Coronary artery (tissue), 2 donors: ENCODE measurements at regions not wholly inside any gene's neighbourhood (a gene's known extent, or its start where the extent isn't known, plus 50 kb on each side); places are given as distances from the start of the nearest gene placed in this dataset.

Source experiments
- DNase-seq: peaks from one replicate; pipeline ENCODE4 v3.0.0-alpha.2; 2017; ENCODE audit warnings: low spot score
- H3K27ac ChIP-seq, 2 donors: fragments of 200-600 bp; sonication (generic); one replicate each; pipeline ENCODE4 v1.5.1; 2016 to 2019
- H3K4me3 ChIP-seq: fragments of 200-600 bp; sonication (generic); 2 replicates; pipeline ENCODE4 v1.5.1; 2016; ENCODE audit warnings: mild to moderate bottlenecking, moderate library complexity
- TF ChIP-seq, protein P1 (sequence below): fragments of 200-600 bp; sonication (generic); IDR thresholded peaks from one replicate; pipeline ENCODE4 v1.5.1; 2019; ENCODE audit warnings: antibody characterized with exemption

DNA sequence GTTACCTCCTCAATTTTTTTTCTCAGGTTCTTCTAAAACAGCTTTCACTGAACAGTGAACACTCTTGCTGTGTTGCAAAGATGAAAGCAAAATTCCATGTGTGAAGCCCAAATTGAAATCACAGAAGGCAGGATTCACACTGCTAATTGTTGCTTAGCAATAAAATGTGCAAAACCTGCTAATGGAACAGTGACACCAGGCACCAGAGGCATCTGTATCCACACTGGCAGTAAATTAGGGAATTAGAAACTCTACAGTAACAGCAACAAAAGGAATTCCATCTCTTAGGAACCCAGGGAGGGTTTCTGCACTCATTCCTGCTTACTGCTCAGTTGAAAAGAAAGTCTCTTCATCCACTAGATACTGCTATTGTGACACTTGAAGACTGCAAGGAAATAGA, 202.3 kb downstream of the GXYLT1 start:
- no peak for DNase-seq
- Histone ChIP-seq H3K27ac (no peak overlapping the region), H3K4me3 (no peak overlapping the region)
- TF ChIP-seq, protein P1, sequence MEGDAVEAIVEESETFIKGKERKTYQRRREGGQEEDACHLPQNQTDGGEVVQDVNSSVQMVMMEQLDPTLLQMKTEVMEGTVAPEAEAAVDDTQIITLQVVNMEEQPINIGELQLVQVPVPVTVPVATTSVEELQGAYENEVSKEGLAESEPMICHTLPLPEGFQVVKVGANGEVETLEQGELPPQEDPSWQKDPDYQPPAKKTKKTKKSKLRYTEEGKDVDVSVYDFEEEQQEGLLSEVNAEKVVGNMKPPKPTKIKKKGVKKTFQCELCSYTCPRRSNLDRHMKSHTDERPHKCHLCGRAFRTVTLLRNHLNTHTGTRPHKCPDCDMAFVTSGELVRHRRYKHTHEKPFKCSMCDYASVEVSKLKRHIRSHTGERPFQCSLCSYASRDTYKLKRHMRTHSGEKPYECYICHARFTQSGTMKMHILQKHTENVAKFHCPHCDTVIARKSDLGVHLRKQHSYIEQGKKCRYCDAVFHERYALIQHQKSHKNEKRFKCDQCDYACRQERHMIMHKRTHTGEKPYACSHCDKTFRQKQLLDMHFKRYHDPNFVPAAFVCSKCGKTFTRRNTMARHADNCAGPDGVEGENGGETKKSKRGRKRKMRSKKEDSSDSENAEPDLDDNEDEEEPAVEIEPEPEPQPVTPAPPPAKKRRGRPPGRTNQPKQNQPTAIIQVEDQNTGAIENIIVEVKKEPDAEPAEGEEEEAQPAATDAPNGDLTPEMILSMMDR: no peak

DNA sequence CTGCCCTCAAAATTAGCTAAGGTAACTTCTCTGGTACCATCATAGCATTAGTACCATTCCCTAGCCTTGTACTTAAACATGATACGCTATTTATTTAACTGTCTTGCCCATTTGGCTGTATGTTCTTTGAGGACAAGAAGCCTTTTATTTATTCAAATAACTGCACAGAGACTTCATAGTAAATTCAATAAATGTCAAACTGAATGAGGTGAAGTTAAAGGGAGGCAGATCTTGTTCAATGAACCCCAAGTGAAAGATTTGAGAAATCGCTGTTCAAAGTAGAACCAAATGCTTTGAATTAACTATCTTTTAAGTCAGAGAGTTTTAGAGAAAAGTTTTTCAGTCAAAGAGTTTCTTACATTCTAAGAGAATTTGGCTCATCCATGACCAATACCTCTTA, 203.6 kb downstream of the GXYLT1 start:
- TF ChIP-seq, protein P1: no peak
- Histone ChIP-seq H3K4me3 (no peak overlapping the region), H3K27ac (no peak overlapping the region)
- no peak for DNase-seq

DNA sequence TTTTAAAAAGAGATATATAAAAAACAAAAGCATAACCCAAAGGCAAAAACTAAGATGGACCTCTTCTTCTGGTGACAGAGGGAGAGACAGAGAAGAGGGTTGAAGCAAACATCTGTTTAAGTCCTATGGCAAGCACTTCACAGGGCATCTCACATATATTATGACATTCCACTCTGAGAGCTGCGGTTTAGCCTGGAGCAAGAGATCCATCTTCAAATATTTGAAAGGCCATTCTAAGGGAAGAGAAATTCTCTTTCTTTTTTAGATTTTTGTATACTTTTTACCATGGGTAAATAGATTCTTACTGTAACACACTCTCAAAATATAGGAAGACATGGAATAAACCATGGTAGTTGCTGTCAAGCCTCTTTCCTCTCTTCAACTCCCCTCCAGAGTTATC, 204.1 kb downstream of the GXYLT1 start:
- no peak overlapping the region for H3K27ac ChIP-seq
- H3K4me3 ChIP-seq: no peak overlapping the region
- TF ChIP-seq, protein P1: no peak
- no peak for DNase-seq

GRCh38 chr12:41936333-41936732, 208.3 kb downstream of the GXYLT1 start:
- Histone ChIP-seq H3K27ac (no peak overlapping the region), H3K4me3 (no peak overlapping the region)
- TF ChIP-seq, protein P1: no peak
- DNase-seq: no peak

GRCh38 chr12:41935911-41936310, 208.8 kb downstream of the GXYLT1 start:
- no peak for DNase-seq
- Histone ChIP-seq H3K4me3 (no peak overlapping the region), H3K27ac (no peak overlapping the region)
- TF ChIP-seq, protein P1: no peak

- peak overlapping the region; percentile 65 for H3K4me3 ChIP-seq
- no peak for DNase-seq
- peak overlapping the region; percentile 16 to 38 for H3K27ac ChIP-seq
- TF ChIP-seq, protein P1: no peak
Measured at GRCh38 chr12:41932470-41932991, 212.1 kb downstream of the GXYLT1 start.

- H3K27ac ChIP-seq: peak overlapping the region in 1 of 2 donors; percentile 24
- TF ChIP-seq, protein P1: no peak
- H3K4me3 ChIP-seq: peak overlapping the region; percentile 61
- no peak for DNase-seq
Measured at GRCh38 chr12:41930866-41931437, 213.7 kb downstream of the GXYLT1 start.
